ENCODE measurements at regions not wholly inside any gene's neighbourhood (a gene's known extent, or its start where the extent isn't known, plus 50 kb on each side); places are given as distances from the start of the nearest gene placed in this dataset.

DNA sequence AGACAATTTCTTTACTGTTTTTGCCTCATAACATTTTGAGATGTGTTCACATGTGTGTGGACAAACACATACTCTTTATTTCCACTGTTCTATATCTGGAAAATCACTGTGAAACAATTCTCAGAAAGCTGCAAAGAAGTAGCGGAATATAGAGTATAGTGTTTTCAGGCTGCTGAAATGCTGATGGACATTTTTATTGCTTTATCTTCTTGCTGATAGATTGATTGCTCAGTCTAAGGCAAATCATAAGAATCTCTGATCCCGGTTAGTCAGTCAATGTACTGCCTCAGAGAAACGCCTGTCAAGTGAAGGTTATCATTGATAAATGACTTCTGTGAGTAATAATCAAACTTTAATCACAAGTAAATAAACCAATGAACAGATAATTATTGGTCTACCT is 364.9 kb upstream of the CTNND2 start:
- Mint-ChIP-seq H3K9me3 (no peaks in the 10 kb centered on the region), H3K27ac (no peak overlapping the region)

DNA sequence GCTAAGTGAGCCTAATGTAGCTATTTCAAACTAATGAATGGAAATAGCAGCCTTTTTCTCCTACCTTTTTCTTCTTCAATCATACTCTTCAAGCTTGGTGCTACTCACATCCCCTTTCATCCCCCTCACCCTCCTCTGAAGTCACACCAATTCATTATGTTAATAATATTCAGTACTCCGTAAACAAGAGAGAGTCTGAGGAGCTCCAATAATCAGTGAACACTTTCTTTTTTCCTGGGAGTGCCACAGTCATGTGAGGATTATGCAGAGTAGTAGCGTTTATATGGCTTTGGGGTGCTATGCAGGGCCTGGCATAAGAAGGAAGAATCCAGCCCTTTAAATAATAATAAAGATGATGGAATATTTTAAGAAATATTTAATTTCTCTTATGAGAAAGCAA is 354.3 kb upstream of the CTNND2 start:
- Histone ChIP-seq H3K9me3 (ENCODE audit: control insufficient read depth, low read length) (no peaks in the 10 kb centered on the region), H3K4me1 (ENCODE audit: control insufficient read depth, insufficient read depth, low read length) (no peaks in the 10 kb centered on the region), H3K9ac (ENCODE audit: extremely low read depth, low read length, poor library complexity, severe bottlenecking) (no peak overlapping the region), H3K36me3 (ENCODE audit: control insufficient read depth, insufficient read depth, low read length) (no peaks in the 10 kb centered on the region), H3K27ac (ENCODE audit: low read depth, low read length) (no peak overlapping the region), H3K27me3 (ENCODE audit: control insufficient read depth, insufficient read depth, low read length, poor library complexity, severe bottlenecking) (no peaks in the 10 kb centered on the region), H3K4me3 (ENCODE audit: low read length) (no peak overlapping the region)
- WGBS, 2 experiments (ENCODE audit: insufficient coverage in 1 of 2, insufficient read length in 1 of 2), result 79% methylated on average over 2 of the region's 2 CpGs; no CpG with 5 or more reads in 1 of the 2 experiments
- H3K4me1 Mint-ChIP-seq, result peaks cover 2% of the 10 kb centered on the region
- TF ChIP-seq, protein P1, sequence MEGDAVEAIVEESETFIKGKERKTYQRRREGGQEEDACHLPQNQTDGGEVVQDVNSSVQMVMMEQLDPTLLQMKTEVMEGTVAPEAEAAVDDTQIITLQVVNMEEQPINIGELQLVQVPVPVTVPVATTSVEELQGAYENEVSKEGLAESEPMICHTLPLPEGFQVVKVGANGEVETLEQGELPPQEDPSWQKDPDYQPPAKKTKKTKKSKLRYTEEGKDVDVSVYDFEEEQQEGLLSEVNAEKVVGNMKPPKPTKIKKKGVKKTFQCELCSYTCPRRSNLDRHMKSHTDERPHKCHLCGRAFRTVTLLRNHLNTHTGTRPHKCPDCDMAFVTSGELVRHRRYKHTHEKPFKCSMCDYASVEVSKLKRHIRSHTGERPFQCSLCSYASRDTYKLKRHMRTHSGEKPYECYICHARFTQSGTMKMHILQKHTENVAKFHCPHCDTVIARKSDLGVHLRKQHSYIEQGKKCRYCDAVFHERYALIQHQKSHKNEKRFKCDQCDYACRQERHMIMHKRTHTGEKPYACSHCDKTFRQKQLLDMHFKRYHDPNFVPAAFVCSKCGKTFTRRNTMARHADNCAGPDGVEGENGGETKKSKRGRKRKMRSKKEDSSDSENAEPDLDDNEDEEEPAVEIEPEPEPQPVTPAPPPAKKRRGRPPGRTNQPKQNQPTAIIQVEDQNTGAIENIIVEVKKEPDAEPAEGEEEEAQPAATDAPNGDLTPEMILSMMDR (conservative IDR thresholded peaks at IDR 0.05), result no peak
- no peak for DNase-seq
- H3K36me3 Mint-ChIP-seq (ENCODE audit: low read depth), result no peaks in the 10 kb centered on the region
- no peak overlapping the region for H3K27ac Mint-ChIP-seq
- H3K4me3 Mint-ChIP-seq, result no peak overlapping the region
- no peaks in the 10 kb centered on the region for H3K27me3 Mint-ChIP-seq (ENCODE audit: insufficient read depth)
- peaks cover 12% of the 10 kb centered on the region for H3K9me3 Mint-ChIP-seq

More for the DNA sequence above, 364.9 kb upstream of the CTNND2 start:
- H3K36me3 ChIP-seq (ENCODE audit: control insufficient read depth, insufficient read depth, low read length), result no peaks in the 10 kb centered on the region
- Mint-ChIP-seq H3K27me3 (ENCODE audit: insufficient read depth) (no peaks in the 10 kb centered on the region), H3K4me3 (no peak overlapping the region), H3K36me3 (ENCODE audit: low read depth) (no peaks in the 10 kb centered on the region), H3K4me1 (peaks cover 6% of the 10 kb centered on the region)
- H3K9ac ChIP-seq (ENCODE audit: extremely low read depth, low read length, poor library complexity, severe bottlenecking), result no peak overlapping the region
- no peaks in the 10 kb centered on the region for H3K27me3 ChIP-seq (ENCODE audit: control insufficient read depth, insufficient read depth, low read length, poor library complexity, severe bottlenecking)
- no peaks in the 10 kb centered on the region for H3K4me1 ChIP-seq (ENCODE audit: control insufficient read depth, insufficient read depth, low read length)
- 97 to 100% methylated on average over 1 to 3 of the region's 3 CpGs for WGBS, 2 experiments (ENCODE audit: insufficient coverage in 1 of 2, insufficient read length in 1 of 2)
- no peak overlapping the region for H3K27ac ChIP-seq (ENCODE audit: low read depth, low read length)
- TF ChIP-seq, protein P1 (conservative IDR thresholded peaks at IDR 0.05), result no peak
- H3K9me3 ChIP-seq (ENCODE audit: control insufficient read depth, low read length), result no peaks in the 10 kb centered on the region
- no peak overlapping the region for H3K4me3 ChIP-seq (ENCODE audit: low read length)
- DNase-seq, result no peak

DNA sequence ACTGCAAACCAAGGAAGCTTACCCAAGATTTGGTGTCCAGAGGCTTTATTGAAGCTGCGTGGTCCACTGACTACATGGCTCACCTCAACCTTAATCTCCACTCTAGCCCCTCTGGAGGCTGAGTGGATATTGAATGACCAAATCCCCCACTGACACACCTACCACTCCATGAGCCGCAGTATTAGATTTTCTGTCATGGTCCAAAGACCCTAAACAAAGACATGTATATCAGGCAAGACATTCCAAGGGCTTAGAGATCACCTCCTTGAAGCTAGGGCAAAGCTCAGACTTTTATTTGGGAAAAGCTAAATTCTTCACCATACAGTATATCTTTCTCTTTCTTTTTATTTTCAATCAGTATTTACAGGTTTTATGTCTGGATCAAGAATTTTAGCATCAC is 346.2 kb upstream of the CTNND2 start:
- Mint-ChIP-seq H3K4me1 (no peaks in the 10 kb centered on the region), H3K9me3 (peaks cover 2% of the 10 kb centered on the region), H3K27ac (no peak overlapping the region), H3K4me3 (no peak overlapping the region), H3K27me3 (ENCODE audit: insufficient read depth) (peaks cover 9% of the 10 kb centered on the region), H3K36me3 (ENCODE audit: low read depth) (no peaks in the 10 kb centered on the region)
- DNase-seq, result no peak
- no peak overlapping the region for H3K27ac ChIP-seq (ENCODE audit: low read depth, low read length)
- no peaks in the 10 kb centered on the region for H3K27me3 ChIP-seq (ENCODE audit: control insufficient read depth, insufficient read depth, low read length, poor library complexity, severe bottlenecking)
- TF ChIP-seq, protein P1 (conservative IDR thresholded peaks at IDR 0.05), result no peak
- H3K36me3 ChIP-seq (ENCODE audit: control insufficient read depth, insufficient read depth, low read length), result no peaks in the 10 kb centered on the region
- no peaks in the 10 kb centered on the region for H3K4me1 ChIP-seq (ENCODE audit: control insufficient read depth, insufficient read depth, low read length)
- H3K4me3 ChIP-seq (ENCODE audit: low read length), result no peak overlapping the region
- WGBS, 2 experiments (ENCODE audit: insufficient coverage in 1 of 2, insufficient read length in 1 of 2), result 95% methylated on average over 2 of the region's 2 CpGs; no CpG with 5 or more reads in 1 of the 2 experiments
- no peaks in the 10 kb centered on the region for H3K9me3 ChIP-seq (ENCODE audit: control insufficient read depth, low read length)
- H3K9ac ChIP-seq (ENCODE audit: extremely low read depth, low read length, poor library complexity, severe bottlenecking), result no peak overlapping the region
